ENCODE measurements at regions not wholly inside any gene's neighbourhood (a gene's known extent, or its start where the extent isn't known, plus 50 kb on each side); places are given as distances from the start of the nearest gene placed in this dataset.

DNA sequence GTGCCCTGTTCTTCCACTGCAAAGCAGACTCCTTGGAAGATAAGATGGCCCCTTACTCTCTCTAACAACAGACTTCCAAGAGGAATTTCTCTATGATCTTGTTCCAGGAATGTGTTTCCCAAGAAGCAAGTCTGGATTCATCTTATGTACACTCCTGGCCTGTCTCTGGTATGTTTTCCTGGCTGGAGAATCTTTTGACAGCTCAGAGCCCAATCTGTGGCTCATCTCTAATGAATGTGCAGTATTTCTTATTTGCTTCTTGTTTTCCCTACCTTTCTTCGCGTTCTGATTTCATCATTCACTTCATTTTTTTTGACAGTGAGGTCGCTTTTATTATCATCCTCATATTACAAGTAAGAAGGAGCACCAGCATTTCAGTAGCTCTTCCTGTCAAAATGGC, 53.0 kb upstream of the PITRM1 start:
- no peak for DNase-seq (ENCODE audit: low read depth in 1 of 2, low spot score in 1 of 2)

DNA sequence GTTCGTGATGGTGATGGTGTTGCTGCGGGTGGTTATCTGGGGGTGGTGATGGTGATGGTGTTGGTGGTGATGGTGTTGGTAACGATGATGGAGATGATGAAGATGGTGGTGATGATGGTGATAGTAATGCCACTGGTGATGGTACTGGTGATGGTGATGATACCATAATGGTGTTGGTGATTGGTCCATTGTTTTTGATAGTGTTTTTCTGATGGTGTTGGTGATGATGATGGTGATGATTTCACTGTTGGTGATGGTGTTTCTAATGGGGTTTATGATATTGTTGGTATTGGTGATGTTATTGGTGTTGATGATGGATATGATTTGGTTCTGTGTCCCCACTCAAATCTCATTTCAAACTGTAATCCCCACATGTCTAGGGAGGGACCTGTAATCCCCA, 51.7 kb upstream of the PITRM1 start:
- no peak for DNase-seq (ENCODE audit: low read depth in 1 of 2, low spot score in 1 of 2)

GRCh38 chr10:3222626-3223025, 50.0 kb upstream of the PITRM1 start:
- DNase-seq (ENCODE audit: low read depth in 1 of 2, low spot score in 1 of 2), result no peak
